ENCODE measurements at regions not wholly inside any gene's neighbourhood (a gene's known extent, or its start where the extent isn't known, plus 50 kb on each side); places are given as distances from the start of the nearest gene placed in this dataset.

DNA sequence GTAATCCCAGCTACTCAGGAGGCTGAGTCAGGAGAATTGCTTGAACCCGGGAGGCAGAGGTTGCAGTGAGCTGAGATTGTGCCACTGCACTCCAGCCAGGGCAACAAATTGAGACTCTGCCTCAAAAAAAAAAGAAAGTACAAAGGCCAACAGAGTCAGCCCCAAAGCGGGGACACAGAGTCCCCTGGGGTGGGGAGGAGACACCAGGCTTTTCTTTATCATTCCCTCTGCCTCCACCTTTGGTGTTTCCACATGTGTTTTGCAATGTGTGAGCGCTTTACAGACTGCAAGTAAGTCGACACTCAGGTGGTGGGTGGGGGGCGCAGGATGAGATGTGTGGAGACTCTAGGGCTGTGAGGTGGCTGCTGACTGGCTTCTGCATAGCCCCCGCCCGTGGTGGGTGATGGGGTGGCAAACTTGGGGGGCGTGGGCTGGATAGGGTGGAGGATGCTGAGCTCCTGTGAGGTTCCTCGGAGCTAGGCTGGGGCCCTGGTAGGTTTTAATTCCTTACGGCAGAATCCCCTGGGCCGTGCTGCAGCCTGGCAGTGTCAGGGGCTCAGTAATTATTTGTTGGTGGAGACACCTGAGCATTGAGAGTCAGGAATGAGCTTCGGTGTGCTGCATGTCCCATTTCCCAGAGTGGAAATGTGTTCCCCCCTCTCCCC, 177.2 kb downstream of the CTTN start:
- no peak for DNase-seq

DNA sequence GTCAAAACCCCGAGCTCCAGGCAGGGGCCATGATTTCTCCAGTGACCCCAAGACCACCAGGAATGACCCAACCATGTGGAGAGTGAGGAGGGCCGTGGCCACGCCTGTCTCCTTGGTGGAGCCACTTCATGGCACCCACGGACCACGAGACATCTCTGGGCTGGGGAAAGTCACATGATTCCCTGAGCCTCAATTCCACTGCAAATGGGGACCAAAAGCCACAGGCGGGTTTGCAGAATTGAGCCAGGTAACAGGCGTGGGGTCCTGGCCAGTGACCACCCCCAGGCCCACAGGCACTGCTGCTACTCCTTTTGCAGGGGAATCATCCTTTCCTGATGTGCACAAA, 178.9 kb downstream of the CTTN start:
- no peak for DNase-seq

DNA sequence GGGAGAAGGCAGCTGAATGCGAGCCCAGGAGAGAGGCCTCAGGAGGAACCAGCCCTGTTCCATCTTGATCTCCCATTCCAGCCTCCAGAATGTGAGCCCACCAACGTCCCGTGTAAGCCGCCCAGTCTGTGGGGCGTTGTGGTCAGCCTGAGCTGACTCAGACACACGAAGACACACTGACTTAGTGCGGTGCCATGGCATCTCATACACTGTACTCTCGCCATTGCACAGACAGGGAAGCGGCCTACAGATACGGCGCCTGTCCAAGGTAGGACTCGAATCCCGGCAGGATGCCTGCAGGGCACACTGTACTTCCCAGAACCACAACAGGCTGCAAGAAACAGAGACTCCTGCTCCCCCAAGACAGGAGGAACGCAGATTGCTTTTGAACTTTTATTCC, 179.6 kb downstream of the CTTN start:
- no peak for DNase-seq

DNA sequence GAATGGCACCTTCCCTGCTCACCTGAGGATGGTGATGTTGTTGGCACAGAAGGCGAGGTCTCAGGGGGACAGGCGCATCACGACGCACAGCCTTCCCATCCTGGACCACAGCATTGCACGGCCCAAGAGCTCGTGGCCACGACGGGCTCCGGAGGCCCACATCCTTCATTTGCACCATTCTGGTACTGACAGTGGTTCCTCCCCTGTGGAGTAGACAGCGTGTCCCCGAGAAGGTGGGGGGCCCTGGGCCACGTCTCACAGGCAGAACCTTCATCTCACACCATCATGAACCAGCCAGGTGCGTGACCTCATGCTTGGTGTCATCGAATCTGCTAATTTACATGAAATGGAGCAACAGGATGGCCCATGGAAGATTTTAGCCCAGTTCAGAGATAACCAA, 180.0 kb downstream of the CTTN start:
- no peak for DNase-seq

DNA sequence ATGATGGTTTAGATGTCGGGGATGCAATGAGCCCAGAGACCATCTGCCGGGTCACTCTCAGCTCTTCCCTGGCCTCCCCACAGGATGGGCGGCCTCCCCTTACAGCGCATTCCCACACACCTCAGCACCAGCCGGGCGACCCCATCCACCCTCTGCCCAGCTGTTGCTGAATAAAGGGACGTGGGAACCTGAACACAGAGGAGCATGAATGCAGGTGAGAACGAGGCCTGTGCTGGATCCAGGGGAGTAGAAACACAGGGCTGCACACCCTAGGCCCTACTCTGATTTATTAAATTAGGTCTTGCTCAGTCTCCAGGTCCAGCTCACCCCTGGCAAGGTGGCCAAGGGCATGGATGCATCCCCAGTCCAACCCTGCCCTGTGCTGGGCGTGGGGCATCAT, 180.5 kb downstream of the CTTN start:
- DNase-seq, result no peak

DNA sequence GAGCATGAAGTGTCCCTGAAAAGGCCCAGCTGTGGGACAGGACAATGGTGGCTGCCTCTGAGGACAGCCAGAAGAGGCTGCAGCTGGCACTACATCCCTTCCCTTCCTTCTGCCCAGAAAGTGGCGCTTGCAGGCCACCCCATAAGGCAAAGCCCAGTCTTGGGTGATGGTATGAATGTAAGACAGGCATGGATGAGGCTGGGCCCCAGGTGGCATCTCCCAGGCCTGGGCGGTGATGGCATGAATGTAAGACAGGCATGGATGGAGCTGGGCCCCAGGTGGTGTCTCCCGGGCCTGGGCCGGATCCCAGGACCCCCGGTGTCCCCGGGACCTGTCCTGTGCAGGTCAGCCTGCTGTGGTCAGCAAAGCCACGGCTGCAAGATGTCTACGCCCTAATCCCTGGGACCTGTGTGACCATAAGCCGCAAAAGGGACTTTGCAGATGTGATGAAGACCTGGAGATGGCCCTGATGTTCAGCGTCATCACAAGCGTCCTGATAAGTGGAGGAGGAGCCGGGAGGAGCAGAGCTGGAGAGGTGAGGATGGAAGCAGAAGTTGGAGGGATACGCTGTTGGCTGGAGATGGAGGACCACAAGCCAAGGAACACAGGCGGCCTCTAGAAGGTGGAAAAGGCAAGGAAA, 181.1 kb downstream of the CTTN start:
- no peak for DNase-seq

DNA sequence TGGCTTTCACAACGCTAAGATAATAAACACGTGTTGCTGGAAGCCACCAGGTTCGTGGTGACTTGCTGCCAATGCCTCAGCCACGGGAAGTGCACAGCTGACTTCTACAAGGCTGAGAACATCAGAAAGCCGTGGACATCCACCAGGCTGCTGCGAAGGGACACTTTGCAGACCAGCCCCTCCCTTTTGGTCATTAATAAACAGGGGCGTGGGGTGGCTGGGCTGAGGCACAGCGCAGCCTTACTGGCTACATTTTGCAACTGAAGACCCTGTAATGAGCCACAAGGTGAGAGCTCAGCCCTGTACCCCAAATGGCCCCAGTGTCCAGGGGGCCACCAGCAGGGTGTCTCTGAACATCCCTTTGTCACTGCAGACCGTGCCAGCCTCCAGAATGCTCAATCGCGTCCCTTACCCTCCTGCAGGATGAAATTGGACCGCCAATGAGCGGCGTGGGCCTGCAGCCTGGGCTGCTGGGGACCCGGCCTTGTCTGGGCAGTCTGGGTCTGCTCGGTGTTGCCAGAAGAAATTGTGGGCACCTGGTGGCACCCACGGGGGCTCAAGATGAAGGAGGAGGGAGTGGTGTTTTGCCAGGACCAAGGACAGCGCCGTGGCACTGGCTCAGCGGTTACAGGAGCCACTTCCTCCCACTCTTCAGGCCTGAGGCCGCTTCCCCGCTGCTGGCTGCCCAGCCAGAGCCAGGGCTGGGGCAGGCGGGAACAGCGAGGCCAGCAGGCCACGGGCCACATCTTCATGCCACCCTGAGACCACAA, 181.9 kb downstream of the CTTN start:
- DNase-seq, result no peak

DNA sequence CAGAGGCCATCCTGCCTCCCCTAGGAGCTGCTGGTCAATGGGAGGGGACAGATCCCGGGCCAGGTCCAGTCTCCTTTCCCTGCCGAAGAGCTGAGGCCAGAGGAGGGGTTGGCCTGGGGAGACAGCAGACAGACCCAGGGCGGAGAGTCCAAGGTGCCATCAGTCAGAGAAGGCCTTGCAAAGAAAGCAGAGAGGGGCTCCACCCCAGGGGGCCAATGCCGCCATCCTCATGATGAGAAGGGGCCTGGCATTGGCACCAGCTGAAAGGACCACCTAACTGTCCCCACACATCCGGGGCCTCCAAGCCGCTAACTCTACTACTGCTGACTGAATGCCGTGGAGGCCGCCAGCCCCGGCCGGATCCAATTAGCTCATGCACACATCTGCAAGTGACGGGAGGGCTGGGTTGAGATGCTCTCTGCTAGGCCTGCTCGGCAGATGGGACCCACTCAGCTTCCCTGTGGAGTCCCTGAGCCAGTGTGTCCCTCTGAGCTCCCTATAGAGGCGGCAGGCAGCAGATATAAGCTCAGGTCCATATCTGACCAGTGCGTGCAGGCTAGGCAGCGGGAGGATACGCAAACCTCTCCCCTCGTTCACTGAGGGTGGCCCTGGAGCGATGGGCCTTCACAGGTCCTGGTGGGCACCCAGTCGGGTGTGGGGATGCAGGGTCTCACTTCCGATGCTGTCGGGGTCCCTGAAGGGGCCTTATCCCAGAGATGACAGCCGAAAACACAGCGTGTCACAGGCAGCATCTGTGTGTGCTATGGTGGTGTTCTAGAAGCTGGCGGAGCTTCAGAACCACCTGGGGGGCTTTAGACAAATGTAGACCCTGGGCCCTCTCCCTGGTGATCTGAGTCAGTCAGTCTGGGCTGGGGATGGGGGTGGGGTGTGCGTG, 183.9 kb downstream of the CTTN start:
- no peak for DNase-seq

DNA sequence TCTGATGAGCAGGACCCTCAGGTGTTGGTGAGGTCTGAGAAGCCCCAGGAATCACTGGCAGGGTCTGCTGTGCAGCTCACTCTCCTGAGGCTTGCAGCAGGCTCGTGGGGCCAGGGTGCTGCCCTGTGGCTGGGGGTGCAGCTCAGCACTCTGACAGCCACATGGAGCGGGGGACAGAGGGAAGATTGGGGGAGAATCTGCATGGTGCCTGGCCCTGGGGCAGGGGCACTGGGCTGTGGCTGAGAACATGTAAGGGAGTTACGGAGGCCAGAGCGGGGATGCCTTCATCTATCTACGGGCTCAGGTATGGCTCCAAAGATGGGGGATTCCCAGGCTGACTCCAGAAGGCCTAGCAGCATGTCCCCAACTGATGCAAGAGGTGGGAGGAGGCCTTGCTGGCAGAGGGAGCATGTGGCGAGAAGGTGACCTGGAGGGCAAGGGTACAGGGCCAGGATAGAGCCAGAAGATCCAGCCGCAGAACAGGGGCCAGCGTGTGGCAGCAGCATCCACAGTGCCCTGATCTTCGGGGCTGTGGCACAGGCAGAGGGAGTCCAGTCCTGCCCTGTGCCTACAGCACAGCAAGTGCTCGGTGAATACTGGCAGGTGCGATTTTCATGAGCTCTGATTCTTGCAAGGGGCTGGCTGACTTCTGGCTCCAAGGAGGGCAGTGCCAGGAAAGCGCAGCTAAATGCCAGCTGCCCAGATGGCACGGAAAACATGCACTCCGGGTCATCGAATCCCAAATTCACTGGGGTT, 184.7 kb downstream of the CTTN start:
- no peak for DNase-seq

DNA sequence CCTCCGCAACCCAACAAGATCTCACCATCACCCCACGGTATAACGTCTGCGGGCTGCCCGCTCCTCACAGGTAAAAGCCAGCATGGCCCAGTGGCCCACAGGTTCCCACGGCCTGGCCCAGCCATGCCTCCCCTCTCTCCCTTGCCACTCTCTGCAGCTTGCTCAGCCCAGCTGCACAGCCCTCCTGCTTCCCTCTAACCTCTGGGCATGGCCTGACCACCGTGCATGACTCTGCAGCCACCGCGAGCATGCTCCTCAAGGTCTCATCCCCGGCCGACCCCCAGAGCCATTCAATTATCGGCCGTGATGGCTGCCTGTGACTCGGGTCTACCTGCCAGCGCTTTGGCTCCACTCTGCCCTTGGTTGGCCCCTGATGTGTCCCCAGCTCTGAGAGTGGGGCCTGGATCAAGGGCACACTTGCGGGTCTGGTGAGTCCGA, 185.5 kb downstream of the CTTN start:
- no peak for DNase-seq

DNA sequence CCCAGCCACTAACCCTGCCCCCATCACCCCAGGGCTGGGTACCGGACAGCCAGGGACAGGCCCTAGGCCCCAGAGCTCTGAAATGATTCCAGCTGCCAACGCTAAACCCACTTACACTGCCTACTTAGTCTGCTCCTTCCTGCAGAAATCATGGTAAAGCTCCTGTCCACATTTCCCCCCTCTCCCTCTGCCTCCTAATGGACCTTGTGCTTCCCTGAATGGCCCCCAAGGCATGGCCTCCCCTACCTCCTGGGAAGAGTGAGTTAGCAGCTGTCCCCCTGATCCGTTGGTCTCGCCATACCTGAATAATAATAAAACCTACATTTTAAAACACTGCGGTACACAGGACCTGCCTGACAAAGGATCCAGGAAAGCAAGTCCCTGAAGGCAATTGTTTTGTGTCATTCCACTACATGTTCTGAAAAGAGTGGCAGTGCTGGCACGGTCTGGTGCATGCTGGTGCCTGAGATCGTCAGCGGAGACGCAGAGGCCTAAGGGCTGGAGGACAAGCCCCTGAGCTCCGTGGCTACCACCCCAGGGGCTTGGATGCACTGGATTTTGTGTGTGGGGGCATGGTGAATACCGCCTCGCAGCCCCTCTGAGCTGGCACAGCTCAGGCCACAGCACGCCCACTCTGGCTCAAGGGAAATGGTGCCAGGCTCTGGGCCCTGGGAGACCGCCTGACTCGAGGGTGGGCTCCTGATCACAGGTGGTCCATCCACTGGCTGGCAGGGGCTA, 186.3 kb downstream of the CTTN start:
- no peak for DNase-seq

DNA sequence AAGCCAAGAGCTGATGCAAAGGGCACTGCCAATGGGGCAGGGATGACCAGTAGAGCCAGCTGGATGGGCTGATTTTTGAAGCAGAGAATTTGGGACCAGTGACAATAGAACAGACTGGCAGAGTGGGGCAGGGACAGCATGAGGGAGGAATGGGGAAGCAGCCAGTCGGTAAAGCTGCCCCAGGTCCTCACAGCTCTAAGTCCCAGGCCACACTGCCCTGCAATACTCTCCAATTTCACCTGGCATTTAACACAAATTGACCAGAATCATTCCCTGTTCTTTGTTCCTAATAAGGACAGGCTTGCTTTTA, 186.9 kb downstream of the CTTN start:
- no peak for DNase-seq

DNA sequence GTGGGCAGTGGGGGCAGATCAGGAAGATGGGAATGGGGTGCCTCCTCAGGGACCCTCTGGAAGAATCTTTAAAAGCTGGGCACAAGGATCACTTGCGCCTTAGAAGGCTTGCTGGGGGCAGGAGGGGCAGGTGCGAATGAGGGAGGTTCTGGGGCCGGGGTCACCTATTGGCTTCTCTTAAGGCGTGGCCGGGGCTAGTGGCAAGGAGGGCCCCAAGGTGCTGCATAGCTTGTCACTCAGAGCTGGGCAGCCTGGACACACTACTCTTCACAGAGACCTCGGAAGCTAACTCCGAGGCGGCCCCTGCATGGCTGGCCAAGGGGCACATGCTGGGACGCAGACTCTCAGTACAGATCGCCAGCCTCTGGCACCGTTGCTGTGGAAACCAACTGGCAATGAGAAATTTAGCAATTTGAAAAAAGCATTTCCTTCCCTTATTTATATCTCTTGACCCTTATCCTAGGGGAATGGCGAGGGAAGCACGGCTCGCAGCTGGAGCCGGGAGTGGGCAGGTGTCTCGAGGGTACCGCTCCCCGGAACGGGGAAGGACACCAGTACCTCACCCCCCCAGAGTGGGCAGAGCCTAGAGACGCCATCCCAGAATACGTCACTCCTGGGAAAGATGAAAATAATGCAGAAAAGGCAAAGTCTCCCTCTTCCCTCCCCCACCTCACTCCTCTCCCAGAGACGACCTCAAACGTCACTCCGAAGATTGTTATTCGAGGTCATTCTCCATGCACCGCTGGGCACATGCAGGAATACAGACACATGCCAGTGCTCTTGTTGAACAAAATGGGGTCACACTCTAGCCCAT, 188.1 kb downstream of the CTTN start:
- DNase-seq, result no peak

DNA sequence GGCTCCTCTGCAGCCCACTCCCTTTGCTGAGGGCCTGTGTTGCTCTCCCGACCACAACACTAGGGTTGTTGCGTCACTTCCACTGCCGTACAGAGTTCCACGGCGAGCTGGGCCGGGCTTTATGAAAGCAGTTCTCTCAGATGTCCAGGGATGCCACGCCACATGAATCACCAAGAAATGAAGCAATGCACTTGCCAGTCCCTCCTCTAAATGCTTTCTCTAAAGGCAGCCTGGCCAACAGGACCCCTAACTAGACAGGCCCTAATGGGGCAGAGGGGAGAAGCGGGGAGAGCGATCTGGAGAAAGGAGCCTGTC, 188.7 kb downstream of the CTTN start:
- no peak for DNase-seq

DNA sequence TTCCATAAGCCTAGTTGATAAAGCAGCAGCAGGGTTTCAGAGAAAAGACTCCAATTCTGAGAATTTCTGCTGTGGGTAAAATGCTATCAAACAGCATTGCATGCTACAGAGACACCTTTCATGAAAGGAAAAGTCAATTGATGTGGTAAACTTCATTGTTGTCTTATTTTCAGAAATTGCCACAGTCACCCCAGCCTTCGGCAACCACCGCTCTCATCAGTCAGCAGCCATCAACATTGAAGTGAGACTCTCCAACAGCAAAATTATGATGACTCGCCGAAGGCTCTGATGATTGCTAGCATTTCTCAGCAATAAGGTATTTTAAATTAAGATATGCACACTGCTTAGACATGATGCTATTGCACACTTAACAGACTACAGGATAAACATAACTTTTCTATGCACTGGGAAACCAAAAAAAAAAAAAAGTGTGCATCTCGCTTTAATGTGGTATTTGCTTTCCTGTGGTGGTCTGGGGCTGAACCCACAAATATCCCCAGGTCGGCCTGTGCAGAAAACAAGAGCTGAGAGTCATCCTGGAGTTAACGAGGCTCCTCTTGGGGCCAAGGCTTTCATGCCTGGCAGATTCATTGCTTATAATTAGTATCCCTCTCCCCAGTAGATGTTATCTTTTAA, 192.1 kb downstream of the CTTN start:
- DNase-seq, result no peak

DNA sequence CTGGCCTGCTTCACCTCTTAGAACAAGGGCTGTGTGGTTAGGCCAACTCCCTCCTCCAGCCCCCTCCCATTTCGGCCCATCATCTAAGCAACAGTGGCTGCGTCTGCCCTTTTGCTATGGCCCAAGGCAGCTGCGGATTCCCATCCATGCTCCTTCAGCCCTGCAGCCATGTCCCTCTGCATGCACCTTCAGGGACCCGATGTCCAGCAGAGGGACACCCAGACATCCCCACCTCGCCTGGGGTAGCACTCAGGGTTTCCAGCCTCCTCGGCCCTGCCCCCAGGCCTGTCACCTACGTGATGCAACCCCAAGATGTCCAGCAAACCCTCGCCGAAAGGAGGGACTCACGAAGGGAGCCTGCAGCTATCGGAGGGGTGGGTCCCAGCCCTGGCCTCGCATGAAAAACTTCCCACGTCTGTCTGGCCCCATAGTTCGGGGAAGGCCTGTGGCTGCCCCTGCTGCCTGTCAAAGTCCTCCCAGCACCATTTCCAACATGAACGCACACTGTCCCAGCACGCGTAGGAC, 194.4 kb downstream of the CTTN start:
- DNase-seq, result no peak

DNA sequence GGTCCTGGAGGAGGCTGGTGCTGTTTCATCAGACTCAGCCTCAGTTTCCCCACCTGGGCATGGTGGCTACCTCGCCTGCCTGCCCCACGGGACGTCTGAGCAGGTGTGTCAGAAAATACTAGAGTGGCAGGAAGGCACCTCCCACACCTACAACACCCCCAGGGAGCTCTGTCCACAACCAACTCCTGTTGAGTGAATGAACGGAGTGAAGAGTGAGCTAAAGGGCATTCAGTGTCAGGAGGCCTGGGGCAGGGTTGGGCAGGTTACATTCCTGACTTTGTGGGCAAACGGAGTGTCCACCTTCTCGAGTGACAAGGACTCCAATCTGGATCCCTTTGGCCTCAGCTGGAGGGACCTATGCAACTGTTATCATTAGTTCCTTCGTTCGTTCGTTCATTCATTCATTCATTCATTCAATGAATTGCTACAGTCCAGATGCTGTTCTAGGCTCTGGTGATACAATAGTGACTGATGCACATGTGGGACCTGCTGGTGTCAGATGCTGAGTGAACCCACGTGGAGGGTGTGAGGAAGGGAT, 195.2 kb downstream of the CTTN start:
- DNase-seq, result no peak

DNA sequence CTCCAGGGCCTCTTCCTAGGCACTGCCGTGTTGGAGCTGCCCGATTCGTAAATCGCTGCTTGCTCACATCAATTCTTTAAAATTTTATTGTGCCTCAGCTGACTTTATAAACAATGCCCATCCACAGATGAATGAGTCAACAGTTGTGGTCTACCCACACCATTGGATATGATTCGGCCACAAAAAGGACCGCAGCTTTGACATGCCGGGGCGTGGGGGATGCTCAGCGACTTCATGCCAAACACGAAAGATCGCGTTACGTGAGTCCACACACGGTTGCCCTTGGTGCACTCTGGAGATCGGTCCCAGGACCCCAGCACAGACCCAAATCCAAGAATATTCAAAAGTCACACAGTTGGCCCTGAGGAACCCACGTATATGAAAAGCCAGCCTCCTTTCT, 195.7 kb downstream of the CTTN start:
- no peak for DNase-seq

DNA sequence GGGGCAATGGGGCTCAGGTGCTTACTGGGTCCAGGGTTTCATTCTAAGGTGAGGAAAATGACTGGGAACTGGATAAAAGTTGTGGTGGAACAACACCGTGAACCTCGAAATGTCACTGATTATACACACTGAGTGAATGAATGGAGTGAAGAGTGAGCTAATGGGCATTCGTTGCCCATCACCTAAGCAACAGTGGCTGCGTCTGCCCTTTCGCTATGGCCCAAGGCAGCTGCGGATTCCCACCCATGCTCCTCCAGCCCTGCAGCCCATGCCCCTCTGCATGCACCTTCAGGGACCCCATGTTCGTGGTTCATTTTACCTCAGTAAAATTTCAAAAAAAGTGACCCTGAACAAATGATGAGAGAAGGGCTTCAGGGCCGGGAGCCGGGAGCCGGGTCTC, 196.3 kb downstream of the CTTN start:
- no peak for DNase-seq

DNA sequence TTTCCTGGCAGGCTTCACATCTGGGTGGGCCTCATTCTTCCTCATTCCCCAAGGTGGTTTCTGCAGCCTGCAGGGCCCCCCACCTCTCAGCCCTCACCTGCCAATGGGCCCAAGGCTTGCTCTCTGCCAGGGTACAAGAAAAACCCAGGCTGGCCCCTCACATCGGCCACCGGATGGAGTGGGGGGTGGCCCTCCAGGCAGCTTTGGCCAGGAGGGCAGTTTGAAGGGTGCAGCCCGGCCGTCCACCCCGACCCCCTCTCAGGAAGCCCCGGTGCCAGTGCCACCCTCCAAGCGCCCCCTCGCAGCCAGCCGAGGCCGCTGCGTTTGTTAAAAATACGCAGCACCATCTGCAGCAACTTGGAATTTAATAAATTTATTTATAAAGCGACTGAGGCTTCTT, 196.7 kb downstream of the CTTN start:
- no peak for DNase-seq

All from bone marrow (tissue), 2 donors.